GM12865 (cell line): ENCODE measurements at regions not wholly inside any gene's neighbourhood (a gene's known extent, or its start where the extent isn't known, plus 50 kb on each side); places are given as distances from the start of the nearest gene placed in this dataset.

Experiments used
- DNase-seq: peaks from one replicate; pipeline ENCODE4 v3.0.0; 2010; ENCODE audit warnings: low read depth
- H3K4me3 ChIP-seq: 2 replicates; pipeline ENCODE4 v1.5.1; 2011; ENCODE audit warnings: mild to moderate bottlenecking, low read depth, low read length, control low read depth
- CTCF ChIP-seq: IDR thresholded peaks from 2 replicates; pipeline ENCODE4 v1.5.1; 2011; ENCODE audit warnings: low read length, control low read depth, low read depth, inconsistent platforms; ENCODE audit not compliant: insufficient read depth; ENCODE audit errors: missing control alignments

- H3K4me3 ChIP-seq, result no peak overlapping the region
- no peak for TF ChIP-seq CTCF
- DNase-seq, result no peak
These were observed 452.5 kb upstream of the SMIM31 start for GRCh38 chr4:164301430-164301829.

- no peak for DNase-seq
- H3K4me3 ChIP-seq, result no peak overlapping the region
- TF ChIP-seq CTCF, result no peak
These were observed 449.8 kb upstream of the SMIM31 start for GRCh38 chr4:164304101-164304639.

GRCh38 chr4:164304861-164305260, 449.1 kb upstream of the SMIM31 start:
- DNase-seq, result no peak
- H3K4me3 ChIP-seq, result no peak overlapping the region
- TF ChIP-seq CTCF, result no peak

- no peak overlapping the region for H3K4me3 ChIP-seq
- no peak for TF ChIP-seq CTCF
- no peak for DNase-seq
These were observed 446.7 kb upstream of the SMIM31 start for GRCh38 chr4:164307262-164307661.

- H3K4me3 ChIP-seq, result no peak overlapping the region
- no peak for TF ChIP-seq CTCF
- no peak for DNase-seq
These were observed 441.3 kb upstream of the SMIM31 start for GRCh38 chr4:164312671-164313070.

- TF ChIP-seq CTCF, result no peak
- no peak overlapping the region for H3K4me3 ChIP-seq
- no peak for DNase-seq
These were observed 440.1 kb upstream of the SMIM31 start for GRCh38 chr4:164313853-164314252.

- TF ChIP-seq CTCF, result no peak
- DNase-seq, result no peak
- H3K4me3 ChIP-seq, result no peak overlapping the region
These were observed 435.6 kb upstream of the SMIM31 start for GRCh38 chr4:164318350-164318749.
